CD4-positive, alpha-beta T cell treated with Interleukin-10 for 1 hour (primary cell): ENCODE measurements at regions not wholly inside any gene's neighbourhood (a gene's known extent, or its start where the extent isn't known, plus 50 kb on each side); places are given as distances from the start of the nearest gene placed in this dataset.

Source experiments
- DNase-seq: peaks from one replicate; pipeline ENCODE4 v3.0.0-alpha.2; 2020

DNA sequence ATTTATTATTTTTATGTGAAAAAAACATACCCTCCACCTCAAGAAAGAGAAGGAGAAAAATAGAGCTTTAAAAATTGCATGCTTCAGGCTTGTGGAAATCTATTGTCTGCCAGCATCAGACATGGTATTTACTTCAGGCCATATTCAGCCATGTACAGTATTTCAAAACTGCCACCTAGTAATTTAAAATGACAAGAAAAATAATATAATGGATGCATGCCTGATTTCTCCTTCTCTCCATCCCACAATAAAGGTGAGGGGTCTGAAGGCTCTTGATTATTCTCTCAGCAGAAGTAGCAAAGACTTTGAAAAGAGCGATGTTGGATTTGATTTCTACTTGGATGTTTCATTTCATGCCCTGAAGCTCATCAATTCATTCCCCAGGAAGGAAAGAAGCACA lies 250.7 kb downstream of the TBC1D4 start:
- DNase-seq: no peak

DNA sequence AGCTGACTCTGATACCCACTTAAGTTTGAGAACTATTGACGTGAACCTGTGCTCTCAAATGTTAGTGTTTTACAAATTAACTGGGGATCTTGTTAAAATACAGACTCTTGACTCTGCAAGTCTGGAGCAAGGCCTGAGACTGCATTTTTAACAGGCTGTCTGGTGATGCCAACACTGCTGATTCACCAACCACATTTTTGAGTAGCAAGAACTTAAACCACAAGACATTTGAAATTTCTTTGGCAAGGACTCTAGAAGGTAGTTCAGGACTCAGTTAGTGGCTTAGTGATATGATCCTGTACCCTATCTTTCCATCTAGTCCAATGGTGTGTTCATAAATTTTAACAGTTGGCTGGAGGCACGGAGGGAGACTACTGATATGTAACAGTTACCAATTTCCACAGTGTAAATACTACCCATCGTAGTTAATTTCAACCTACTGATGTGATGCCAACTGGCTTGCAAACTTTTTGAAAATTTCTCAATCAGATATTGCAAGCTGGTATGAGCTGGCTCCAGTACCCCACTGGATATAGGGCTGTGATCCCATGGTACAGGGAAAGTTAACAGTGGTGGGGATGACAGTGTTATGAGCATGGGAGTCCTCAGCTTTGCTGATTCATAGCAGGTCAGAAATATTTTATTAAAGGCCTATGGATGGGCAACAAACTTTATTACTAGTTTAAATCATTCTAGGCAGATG lies 255.1 kb downstream of the TBC1D4 start:
- no peak for DNase-seq

DNA sequence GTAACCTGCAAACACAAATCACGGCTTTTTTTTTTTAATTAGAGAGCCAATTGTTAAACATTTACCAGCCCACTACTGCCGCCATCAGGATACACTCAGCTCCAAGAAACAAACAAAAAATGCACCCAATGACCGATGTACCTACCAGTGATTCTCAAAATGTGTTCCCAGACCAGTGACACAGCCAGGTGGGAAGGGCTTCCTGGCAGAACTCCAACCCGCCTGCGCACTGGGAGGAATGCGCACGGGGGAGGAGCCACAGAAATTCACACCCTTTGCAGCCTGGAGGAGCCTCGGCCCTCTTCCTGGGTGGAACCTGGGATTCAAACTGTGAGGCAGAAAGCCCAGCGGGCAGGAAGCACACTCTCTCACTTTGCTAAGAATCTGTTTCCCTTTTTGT lies 255.9 kb downstream of the TBC1D4 start:
- no peak for DNase-seq

DNA sequence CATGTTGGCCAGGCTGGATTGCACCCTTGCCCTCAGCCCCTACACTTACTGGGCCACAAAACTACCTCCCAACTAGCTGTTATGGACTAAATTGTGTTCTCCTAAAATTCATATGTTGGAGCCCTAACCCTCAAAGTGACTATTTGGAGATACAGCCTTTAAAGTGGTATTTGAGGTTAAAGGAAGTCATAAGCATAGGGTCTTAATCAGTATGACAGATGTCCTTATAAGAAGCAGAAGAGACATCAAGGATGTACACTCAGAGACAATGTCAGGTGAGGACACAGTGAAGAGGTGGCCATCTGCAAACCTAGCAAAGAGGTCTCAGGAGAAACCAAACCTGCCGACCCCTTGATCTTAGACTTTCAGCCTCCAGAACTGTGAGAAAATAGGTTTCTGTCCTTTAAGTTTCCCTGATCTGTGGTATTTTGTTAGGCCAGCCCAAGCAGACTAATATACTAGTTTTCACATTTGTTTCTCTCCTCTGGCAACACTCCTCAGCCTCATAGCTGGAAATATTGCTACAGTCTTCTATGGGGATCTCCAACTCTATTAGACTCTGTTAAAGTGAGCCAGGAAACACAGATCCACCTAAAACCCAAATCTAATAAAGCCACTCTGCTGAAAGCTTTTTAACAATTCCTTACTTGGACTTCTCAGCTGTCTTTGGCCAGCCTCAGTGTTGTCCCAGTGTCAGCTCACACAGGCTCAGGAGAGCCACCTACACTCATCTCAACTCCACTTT lies 256.5 kb downstream of the TBC1D4 start:
- no peak for DNase-seq

DNA sequence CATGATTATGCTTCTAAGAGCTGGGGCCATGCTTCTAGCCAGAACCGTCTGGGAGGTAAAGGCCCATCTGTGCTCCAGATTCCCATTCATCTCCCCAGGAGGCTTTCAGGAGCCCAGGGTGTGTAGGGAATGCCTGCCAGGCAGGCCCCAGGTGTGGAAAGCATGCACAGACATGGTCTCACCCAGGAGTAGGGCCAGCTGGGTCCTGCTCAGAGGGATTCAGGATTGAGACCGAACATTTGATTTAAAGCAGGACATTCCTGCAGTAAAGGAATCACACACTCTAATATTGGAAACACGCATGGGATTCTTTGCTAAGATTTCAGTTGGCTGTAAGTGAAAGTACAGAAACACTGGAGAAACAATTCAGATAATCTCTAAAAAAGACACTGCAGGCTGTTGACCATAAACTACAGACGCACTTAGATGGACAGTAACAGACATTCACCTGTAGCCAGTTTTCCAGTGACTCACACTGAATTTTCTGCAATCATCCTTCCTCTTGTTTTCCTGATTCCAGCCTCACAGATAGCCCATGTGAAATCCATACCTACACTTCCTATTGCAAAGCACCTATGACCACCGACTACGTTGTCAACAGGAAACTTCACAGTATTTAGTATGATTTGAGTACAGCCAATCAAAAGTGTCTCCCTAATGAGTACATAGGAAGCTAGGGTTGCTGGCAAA lies 257.8 kb downstream of the TBC1D4 start:
- no peak for DNase-seq

DNA sequence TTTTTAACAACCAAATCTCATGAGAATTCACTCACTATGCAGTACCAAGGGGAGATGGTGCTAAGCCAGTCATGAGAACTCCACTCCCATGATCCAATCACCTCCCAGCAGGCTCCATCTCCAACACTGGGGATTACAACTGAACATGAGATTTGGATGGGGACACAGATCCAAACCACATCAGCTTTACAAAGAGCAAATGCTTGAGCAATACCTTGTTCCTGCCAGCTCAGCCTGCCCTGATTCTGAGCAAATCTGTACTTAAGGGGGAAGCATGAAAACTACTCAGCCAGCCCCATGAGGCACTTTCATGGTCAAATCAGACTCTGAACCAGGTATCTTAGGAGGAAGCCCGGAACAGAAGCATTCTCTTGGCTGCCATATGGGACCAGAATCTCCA lies 259.9 kb downstream of the TBC1D4 start:
- DNase-seq: no peak

DNA sequence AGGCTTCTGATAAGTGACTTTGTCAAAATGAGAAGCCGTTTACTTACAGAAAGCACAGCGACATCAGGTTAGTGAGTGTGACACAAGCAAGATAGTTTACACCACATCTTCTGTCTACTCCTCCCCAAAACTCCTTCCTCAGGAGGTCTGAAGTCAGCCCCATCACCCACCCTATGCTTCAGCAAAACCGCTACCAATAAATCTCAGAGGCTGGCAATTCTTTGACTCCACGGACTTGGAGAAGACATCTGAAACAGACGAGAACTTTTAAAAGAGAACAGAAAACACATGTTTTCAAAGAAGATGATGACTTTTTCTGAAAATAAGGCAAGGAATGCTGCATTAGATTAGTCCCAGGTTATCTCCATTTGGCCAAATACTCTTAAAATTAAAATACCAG lies 261.1 kb downstream of the TBC1D4 start:
- no peak for DNase-seq

DNA sequence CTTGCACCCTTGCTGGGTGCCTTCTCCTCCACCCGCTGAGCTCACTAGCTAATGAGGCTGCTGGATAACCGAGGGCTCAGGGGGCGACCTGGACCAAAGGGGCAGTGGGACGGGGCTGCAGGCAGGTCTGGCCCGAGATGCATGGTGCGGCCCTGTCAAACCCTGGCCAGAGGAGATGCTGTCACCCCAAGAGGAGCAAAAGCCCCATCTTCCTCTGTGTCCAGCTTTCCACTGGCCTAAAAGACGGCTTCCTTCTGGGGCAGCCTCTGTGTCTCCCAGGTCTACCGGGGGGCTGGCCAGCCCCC lies 261.8 kb downstream of the TBC1D4 start:
- DNase-seq: no peak

DNA sequence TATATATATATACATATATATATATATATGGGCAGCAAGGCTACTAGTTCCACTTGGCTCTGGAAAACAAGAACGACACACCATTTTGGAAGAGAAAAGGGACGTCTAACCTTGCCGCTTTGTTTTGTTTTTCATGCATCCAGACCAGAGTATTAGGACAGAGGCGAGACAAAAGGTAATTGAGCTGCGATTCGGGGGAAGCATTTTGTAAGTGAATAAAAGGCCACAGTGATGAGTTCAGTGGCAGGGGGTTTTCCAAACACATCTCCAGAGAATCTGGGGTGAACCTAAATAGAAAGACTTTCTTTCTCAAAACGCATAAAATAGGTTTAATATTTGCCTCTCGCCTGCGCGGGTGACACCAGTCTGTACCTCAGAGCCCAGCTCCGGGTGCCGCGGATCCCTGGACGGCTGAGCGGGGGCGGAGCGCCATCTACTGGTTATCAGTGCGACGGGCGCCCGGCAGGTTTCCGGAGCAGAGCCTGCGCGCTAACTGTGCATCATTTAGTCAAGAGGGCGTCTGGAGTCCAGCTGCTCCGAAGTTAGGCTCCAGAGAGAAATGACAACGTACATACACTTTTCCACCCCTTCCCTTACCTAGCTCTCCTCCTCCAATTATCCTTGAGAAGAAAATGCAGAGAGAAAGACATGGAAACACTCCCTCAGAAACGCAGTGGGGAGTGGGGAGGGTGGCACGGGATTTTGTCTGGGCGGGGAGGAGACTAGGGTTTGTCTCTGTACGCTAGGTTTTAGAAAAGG lies 262.3 kb downstream of the TBC1D4 start:
- DNase-seq: peak; percentile 83

DNA sequence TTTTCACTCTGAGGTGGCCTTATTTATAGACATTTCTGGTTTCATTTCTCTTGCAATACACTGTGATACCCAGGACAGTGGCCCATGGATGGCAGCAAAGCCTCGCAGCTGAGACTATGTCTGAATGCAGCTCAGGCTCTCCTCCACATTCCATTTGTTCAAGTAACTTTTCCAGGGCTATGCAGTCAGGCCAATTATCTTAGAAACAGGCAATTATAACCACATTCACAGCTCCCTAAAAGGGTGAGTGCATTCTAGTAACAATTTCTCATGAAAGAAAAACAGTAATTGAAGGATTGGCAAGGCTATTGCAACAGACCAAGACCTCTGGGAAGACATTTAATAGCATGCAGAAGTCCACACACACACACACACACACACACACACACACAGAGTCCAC lies 264.0 kb downstream of the TBC1D4 start:
- no peak for DNase-seq

DNA sequence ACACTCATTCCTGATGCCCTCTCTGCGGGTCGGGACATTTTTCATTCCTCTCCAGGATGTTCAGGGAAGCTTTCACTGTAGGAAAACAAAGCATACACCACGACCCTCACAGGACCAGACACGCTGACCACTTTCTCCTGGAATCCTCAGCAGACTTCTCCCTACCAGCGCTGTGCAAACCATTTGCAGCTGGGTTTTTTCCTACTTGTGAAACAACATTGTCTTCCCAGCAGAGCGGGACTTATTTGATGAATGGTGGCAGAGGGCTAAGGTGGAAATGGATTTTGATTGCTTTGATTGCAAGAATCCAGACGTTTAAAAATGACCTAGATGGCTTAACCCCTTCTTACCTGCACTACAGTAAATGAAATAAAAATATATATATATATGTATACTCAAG lies 265.9 kb downstream of the TBC1D4 start:
- DNase-seq: no peak

DNA sequence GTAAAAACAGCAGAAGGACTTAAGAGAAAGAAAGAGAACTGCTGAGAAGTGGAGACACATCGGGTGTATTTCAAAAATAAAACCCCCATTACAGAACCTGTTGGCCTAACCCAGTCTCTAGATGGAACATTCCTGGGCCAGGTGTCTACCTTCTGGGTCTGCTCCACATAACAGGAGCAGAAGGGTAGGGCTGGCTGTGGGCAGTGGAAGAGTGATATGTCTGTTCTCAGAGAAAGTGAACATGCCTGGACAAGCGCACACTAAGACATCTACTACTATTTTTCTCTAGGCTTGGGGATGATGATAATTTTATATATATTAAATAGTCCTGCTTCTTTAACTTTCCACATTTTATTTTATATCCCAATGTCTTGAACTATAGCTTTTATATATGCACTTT lies 267.1 kb downstream of the TBC1D4 start:
- DNase-seq: no peak

DNA sequence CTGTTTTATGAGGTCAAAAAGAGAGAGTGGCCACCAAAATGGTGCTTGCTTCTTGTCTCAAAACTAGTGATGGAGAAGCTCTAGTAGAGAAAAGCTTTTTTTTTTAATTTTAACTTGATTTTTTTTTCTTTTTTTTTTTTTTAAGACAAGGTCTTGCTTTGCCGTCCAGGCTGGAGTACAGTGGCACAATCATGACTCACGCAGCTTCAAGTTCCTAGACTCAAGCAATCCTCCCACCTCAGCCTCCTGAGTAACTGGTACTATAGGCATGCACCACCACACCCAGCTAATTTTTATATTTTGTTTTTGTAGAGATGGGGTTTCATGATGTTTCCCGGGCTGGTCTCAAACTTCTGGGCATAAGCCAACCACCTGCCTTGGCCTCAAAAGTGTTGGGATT lies 279.0 kb downstream of the TBC1D4 start:
- no peak for DNase-seq

DNA sequence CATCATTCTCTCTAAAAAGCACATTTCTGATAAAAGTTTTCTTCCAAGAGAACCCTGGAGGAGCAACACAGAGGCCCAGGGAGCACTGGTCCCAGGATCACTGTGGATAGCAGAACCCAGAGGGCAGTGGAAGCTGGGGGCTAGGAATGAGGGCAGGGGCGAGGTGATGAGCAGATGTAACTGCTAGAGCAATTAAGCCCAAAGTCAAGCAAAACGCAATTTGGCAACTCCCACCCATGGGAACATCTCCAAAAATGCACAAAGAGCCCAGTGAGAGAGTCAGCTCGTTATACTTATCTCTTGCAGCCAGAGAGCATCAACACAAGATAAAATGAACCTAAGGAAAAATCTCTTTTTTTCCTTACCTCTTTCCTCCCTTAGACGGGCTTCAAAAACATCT lies 284.2 kb downstream of the TBC1D4 start:
- no peak for DNase-seq

DNA sequence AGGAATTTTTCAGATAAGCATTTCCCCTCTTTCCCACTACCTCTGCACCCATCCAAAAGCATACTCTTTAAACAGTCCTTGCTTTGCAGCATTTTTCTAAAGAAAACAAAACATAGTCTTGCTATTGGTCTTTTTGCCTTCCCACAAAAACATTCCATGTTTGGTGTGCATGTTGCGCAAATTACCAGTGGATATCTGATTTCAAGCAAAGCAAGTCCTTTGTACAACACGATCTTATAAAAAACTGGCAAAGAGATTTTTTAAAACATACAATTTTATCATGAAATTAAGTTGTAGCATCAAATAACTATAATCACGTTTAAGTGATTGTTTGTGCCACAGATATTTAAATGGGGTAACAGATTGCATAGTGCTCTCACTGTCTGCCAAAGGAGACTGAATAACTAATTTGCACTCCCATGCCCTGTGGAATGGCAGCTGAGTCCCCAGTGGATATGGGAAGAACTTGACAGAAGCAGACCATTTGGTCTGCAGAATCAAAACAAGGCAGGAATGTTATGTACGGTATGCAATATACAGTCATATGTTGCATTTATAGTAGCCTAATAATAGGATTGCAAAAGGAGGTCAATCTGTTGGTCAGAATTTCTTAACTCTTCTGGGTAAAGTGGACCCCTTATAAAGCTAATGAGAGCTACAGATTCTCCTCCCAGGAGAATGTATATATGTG lies 285.7 kb downstream of the TBC1D4 start:
- no peak for DNase-seq

DNA sequence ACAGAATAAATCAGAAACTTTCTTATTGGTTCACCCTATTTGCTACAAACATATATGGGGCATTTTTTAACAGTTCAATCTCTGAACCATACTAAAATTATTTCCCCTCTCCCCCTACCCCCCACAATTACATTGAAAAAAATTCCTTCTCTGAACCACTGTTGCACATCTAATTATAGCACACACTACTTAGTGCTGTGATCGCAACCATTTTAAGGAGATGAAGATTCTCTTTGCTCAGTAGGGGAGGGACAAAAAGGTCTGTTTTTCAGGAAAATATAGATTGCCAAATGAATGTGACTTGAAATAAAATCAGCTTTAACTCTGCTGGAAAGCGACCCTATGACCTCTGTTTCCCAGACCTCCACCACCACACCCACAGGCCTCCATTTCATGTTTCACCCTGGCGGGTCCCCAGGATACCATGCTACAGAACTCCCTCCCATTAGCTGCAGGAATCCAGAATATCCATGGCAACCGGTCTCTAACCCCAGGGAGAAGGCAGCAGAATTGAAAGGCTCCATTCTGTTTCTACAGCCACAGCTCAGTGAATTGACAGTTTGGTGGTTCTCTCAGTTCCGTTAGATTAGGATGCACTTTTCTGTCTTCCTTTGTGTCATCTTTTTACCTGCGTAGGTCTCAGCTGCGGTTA lies 286.3 kb downstream of the TBC1D4 start:
- no peak for DNase-seq

DNA sequence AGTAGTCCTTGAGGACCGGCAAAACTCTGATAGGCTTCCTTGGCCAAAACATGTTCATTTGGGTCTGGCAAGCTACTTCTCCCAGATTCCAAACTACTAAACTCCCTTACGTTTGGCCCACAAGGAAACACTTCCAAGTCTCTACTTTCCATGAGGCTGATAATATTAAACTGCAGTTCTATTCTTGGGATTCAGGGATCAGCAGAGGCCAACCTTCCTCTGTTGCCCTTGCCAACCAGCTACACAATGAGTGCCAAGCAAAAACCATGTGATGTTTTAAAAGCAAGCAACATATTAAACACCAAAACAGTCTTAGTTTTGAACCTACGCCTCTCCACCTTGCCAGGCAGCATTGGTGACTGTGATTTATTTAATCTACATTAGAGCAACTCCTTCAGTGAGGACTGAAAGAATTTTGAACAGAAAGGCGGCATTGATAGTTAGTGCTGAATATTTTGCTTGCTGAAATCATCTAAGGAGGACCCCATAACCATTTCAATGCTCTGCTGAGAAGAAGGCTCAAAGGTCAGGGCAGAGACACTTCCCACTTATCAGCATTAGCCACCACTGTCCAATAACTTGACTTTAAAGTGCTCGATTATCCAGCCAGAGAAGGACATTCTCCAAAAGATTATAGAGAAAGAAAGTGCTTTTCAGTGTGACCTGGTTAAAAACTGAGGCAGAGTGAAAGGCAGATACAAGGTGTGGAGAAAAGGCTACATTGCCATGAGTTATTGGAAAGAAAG lies 287.1 kb downstream of the TBC1D4 start:
- no peak for DNase-seq

DNA sequence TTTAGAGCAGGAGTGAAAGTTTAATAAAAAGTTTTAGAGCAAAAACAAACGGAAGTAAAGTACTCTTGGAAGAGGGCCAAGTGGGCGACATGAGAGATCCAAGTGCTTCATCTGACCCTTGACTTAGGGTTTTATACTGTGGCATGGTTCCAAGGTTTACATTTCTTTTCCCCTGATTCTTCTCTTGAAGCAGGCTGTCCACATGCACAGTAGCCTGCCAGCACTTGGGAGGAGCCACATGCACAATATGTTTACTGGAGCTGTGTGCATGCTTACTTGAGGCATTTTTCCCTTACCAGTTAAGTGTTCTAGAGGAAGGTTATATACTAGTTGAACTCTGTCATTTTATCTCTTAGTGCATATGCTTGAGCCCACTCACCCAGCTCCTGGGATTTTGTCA lies 295.6 kb downstream of the TBC1D4 start:
- DNase-seq: no peak

DNA sequence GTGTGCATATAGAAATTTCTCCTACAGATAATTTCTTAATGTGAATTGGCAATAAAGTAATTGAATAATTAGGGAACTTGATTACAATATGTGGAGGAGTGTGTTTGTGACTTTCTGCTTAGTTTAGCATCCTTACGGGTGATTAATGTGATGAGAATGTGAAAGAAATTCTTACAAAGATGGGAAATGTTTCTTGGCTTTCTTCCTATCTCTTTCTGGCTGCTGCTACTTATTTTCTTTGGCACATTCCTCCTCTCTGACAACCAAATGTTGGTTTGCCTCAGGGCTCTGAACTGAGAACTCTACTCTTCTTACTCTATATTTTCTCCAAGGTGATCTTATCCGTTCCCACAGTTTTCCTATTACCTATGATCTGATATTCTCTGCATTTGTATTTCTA lies 300.1 kb downstream of the TBC1D4 start:
- DNase-seq: no peak

DNA sequence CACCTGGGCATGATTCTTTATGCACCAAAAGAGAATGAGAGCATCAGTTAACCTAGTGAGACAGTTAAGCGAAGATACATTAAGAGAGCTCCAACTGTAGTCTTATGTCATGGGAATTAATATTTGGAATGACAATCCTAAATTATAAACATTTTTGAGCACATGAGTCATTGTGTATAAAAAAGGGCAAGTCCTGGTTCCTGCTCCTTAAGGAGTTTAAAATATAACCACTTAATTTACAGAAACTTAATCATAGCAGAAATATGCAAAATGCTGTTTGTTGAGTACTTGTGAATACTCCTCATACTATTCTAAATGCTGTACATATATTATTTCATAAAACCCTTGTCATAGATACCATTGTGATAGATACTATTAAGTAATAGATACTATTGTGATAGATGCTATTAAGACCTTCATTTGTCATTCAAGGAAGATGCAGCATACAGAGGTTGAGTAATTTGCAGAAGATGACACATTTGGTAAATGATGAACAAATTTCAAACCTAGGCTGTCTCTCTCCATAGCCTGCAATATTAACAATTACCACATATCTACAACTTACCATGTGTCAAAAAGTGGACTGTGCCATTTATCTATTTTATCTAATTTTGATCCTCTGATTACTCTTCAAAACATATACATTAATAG lies 301.0 kb downstream of the TBC1D4 start:
- no peak for DNase-seq

DNA sequence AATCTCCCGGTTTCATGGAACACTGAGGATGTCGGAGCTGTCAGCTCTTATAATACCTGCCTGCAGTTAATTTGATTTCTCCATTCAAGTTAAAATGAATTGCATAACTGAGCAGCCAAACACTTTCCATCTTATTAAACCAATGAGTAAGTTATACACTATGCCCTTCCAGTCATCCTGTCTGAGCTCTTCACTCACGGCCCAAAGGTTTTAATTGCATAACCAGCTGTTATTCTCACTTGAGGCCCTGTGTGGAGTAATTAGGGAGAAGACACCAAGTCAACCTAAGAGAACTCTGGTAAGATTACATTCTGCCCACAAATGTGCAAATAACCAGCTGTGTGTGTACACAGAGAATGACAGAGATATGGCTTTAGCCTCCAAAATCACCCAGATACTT lies 303.5 kb downstream of the TBC1D4 start:
- no peak for DNase-seq
